ENCODE measurements at regions not wholly inside any gene's neighbourhood (a gene's known extent, or its start where the extent isn't known, plus 50 kb on each side); places are given as distances from the start of the nearest gene placed in this dataset.

GRCh38 chr13:86462011-86462410, 662.8 kb upstream of the SLITRK6 start:
- Histone ChIP-seq H4K20me1 (ENCODE audit: low read depth) (no peaks in the 10 kb centered on the region), H3K36me3 (no peaks in the 10 kb centered on the region), H3K9ac (no peak overlapping the region), H3K9me3 (ENCODE audit: low read depth) (no peaks in the 10 kb centered on the region), H3K4me2 (no peak overlapping the region), H2AFZ (replicated peaks) (no peak overlapping the region), H3K4me1 (peaks cover 7% of the 10 kb centered on the region), H3K4me3 (no peak overlapping the region), H3K27me3 (no peaks in the 10 kb centered on the region), H3F3A (ENCODE audit: low read depth) (no peaks in the 10 kb centered on the region), H3K27ac (no peak overlapping the region), H3K79me2 (ENCODE audit: low read depth) (no peaks in the 10 kb centered on the region)
- Mint-ChIP-seq H3K4me1 (no peaks in the 10 kb centered on the region), H3K9me3 (no peaks in the 10 kb centered on the region), H3K4me3 (no peak overlapping the region), H3K27ac (no peak overlapping the region), H3K27me3 (ENCODE audit: insufficient read depth, low read depth) (no peaks in the 10 kb centered on the region), H3K36me3 (no peaks in the 10 kb centered on the region)
- no peak for DNase-seq (ENCODE audit: low spot score)
- TF ChIP-seq EZH2phosphoT487 (IDR thresholded peaks at IDR 0.05) = no peak
- TF ChIP-seq CTCF (IDR thresholded peaks at IDR 0.05) = no peak

GRCh38 chr13:86464193-86464592, 665.0 kb upstream of the SLITRK6 start:
- H3K4me3 Mint-ChIP-seq = no peak overlapping the region
- H3K4me2 ChIP-seq = no peak overlapping the region
- no peaks in the 10 kb centered on the region for H3K36me3 ChIP-seq
- no peak overlapping the region for H3K27ac Mint-ChIP-seq
- no peaks in the 10 kb centered on the region for H4K20me1 ChIP-seq (ENCODE audit: low read depth)
- H3K4me1 Mint-ChIP-seq = no peaks in the 10 kb centered on the region
- no peak overlapping the region for H3K27ac ChIP-seq
- peaks cover 7% of the 10 kb centered on the region for H3K4me1 ChIP-seq
- peak; percentile 8 for DNase-seq (ENCODE audit: low spot score)
- no peaks in the 10 kb centered on the region for H3K27me3 Mint-ChIP-seq (ENCODE audit: insufficient read depth, low read depth)
- H3K9ac ChIP-seq = no peak overlapping the region
- peak overlapping the region; percentile 5 for H2AFZ ChIP-seq (replicated peaks)
- no peak overlapping the region for H3K4me3 ChIP-seq
- no peaks in the 10 kb centered on the region for H3F3A ChIP-seq (ENCODE audit: low read depth)
- no peak for TF ChIP-seq EZH2phosphoT487 (IDR thresholded peaks at IDR 0.05)
- TF ChIP-seq CTCF (IDR thresholded peaks at IDR 0.05) = peak; percentile 50
- no peak for TF ChIP-seq EZH2 (IDR thresholded peaks at IDR 0.05)
- no peaks in the 10 kb centered on the region for H3K27me3 ChIP-seq
- no peaks in the 10 kb centered on the region for H3K36me3 Mint-ChIP-seq
- no peaks in the 10 kb centered on the region for H3K9me3 ChIP-seq (ENCODE audit: low read depth)
- H3K9me3 Mint-ChIP-seq = peaks cover 5% of the 10 kb centered on the region
- no peaks in the 10 kb centered on the region for H3K79me2 ChIP-seq (ENCODE audit: low read depth)

- no peak for DNase-seq (ENCODE audit: low spot score)
- no peak overlapping the region for H3K4me3 Mint-ChIP-seq
- H3K4me3 ChIP-seq = no peak overlapping the region
- no peak overlapping the region for H2AFZ ChIP-seq (replicated peaks)
- no peaks in the 10 kb centered on the region for H3K9me3 Mint-ChIP-seq
- H3K27ac Mint-ChIP-seq = no peak overlapping the region
- no peaks in the 10 kb centered on the region for H4K20me1 ChIP-seq (ENCODE audit: low read depth)
- H3K4me1 ChIP-seq = no peaks in the 10 kb centered on the region
- no peaks in the 10 kb centered on the region for H3K36me3 Mint-ChIP-seq
- no peak overlapping the region for H3K27ac ChIP-seq
- H3K27me3 Mint-ChIP-seq (ENCODE audit: insufficient read depth, low read depth) = peaks cover 3% of the 10 kb centered on the region
- no peaks in the 10 kb centered on the region for H3K9me3 ChIP-seq (ENCODE audit: low read depth)
- H3K27me3 ChIP-seq = no peaks in the 10 kb centered on the region
- H3K4me2 ChIP-seq = no peak overlapping the region
- no peaks in the 10 kb centered on the region for H3K36me3 ChIP-seq
- H3K9ac ChIP-seq = no peak overlapping the region
- no peaks in the 10 kb centered on the region for H3F3A ChIP-seq (ENCODE audit: low read depth)
- TF ChIP-seq CTCF (IDR thresholded peaks at IDR 0.05) = no peak
- no peak for TF ChIP-seq EZH2phosphoT487 (IDR thresholded peaks at IDR 0.05)
- no peak for TF ChIP-seq EZH2 (IDR thresholded peaks at IDR 0.05)
- H3K4me1 Mint-ChIP-seq = no peaks in the 10 kb centered on the region
- no peaks in the 10 kb centered on the region for H3K79me2 ChIP-seq (ENCODE audit: low read depth)
Observed at GRCh38 chr13:86474971-86475370, 675.8 kb upstream of the SLITRK6 start.

- H3K4me1 Mint-ChIP-seq = no peaks in the 10 kb centered on the region
- no peak overlapping the region for H3K4me3 Mint-ChIP-seq
- no peaks in the 10 kb centered on the region for H4K20me1 ChIP-seq (ENCODE audit: low read depth)
- H2AFZ ChIP-seq (replicated peaks) = no peak overlapping the region
- no peaks in the 10 kb centered on the region for H3K36me3 Mint-ChIP-seq
- H3K79me2 ChIP-seq (ENCODE audit: low read depth) = no peaks in the 10 kb centered on the region
- H3K27me3 Mint-ChIP-seq (ENCODE audit: insufficient read depth, low read depth) = no peaks in the 10 kb centered on the region
- no peaks in the 10 kb centered on the region for H3K4me1 ChIP-seq
- DNase-seq (ENCODE audit: low spot score) = no peak
- H3K36me3 ChIP-seq = no peaks in the 10 kb centered on the region
- TF ChIP-seq EZH2phosphoT487 (IDR thresholded peaks at IDR 0.05) = no peak
- no peak for TF ChIP-seq EZH2 (IDR thresholded peaks at IDR 0.05)
- TF ChIP-seq CTCF (IDR thresholded peaks at IDR 0.05) = no peak
- no peak overlapping the region for H3K4me2 ChIP-seq
- H3K27me3 ChIP-seq = no peaks in the 10 kb centered on the region
- no peak overlapping the region for H3K4me3 ChIP-seq
- H3K9me3 ChIP-seq (ENCODE audit: low read depth) = no peaks in the 10 kb centered on the region
- no peak overlapping the region for H3K9ac ChIP-seq
- H3K27ac Mint-ChIP-seq = no peak overlapping the region
- H3K9me3 Mint-ChIP-seq = no peaks in the 10 kb centered on the region
- no peak overlapping the region for H3K27ac ChIP-seq
- no peaks in the 10 kb centered on the region for H3F3A ChIP-seq (ENCODE audit: low read depth)
Observed at GRCh38 chr13:86476656-86477055, 677.4 kb upstream of the SLITRK6 start.

Data from neural progenitor cell (in vitro differentiated cells).